GM12878 (cell line): ENCODE measurements at regions not wholly inside any gene's neighbourhood (a gene's known extent, or its start where the extent isn't known, plus 50 kb on each side); places are given as distances from the start of the nearest gene placed in this dataset.

Experiments used
- ATAC-seq: fragments of 200-7000 bp; cut with Tn5 transposase; 3 replicates; pipeline ENCODE4 v1.9.1; 2020; ENCODE audit warnings: mild to moderate bottlenecking, moderate library complexity
- BruUV-seq: library from RNA; stranded (reverse); fragments of 400-500 nt; replicated peaks from 2 replicates; lab custom pipeline; 2021; lab: Mats Ljungman, UMichigan
- CTCF ChIA-PET: fragments of 300-600 bp; sonication (Branson Sonifier 250); formaldehyde crosslinking; extraction: SDS; loops from one replicate; lab custom pipeline; 2021; ENCODE audit warnings: inconsistent platforms; lab: Yijun Ruan, JAX
- POLR2A ChIA-PET: fragments of 350-600 bp; formaldehyde crosslinking; extraction: SDS; loops from one replicate; lab custom pipeline; 2021; ENCODE audit warnings: inconsistent platforms; lab: Charles Lee
- RAD21 ChIA-PET: fragments of 300-600 bp; sonication (Branson Sonifier 250); formaldehyde crosslinking; loops from one replicate; lab custom pipeline; 2023; ENCODE audit warnings: antibody characterized with exemption; ENCODE audit not compliant: unreplicated experiment; lab: Charles Lee
- SMC1A ChIA-PET: fragments of 300-600 bp; sonication (Branson Sonifier 250); formaldehyde crosslinking; loops from one replicate; lab custom pipeline; 2023; ENCODE audit not compliant: unreplicated experiment, uncharacterized antibody; lab: Charles Lee
- DNase-seq: peaks from one replicate; pipeline ENCODE4 v3.0.0-alpha.2; 2011; ENCODE audit warnings: low read depth, low spot score
- FAIRE-seq: peaks from 3 replicates; lab custom pipeline; 2011; peaks lifted over from hg19 to GRCh38; lab: Jason Lieb, UNC
- H2AFZ ChIP-seq: 2 replicates; pipeline ENCODE4 v1.6.0; 2011; ENCODE audit warnings: low read depth, low read length, control low read depth; ENCODE audit not compliant: control insufficient read depth
- H3K27ac ChIP-seq: 2 replicates; pipeline ENCODE4 v1.5.1; 2011; ENCODE audit warnings: control low read depth; ENCODE audit not compliant: control insufficient read depth, insufficient read depth
- H3K27me3 ChIP-seq, 2 experiments: replicated peaks in 1 of 2; 2 replicates each; pipeline versions ENCODE4 v1.6.0 to v1.6.1; 2011; ENCODE audit warnings: low read length in 1 of 2; ENCODE audit not compliant: control insufficient read depth in 2 of 2, insufficient read depth in 2 of 2
- H3K36me3 ChIP-seq, 2 experiments: 2 replicates each; pipeline ENCODE4 v1.5.1; 2011; ENCODE audit warnings: low read length in 1 of 2; ENCODE audit not compliant: control insufficient read depth in 2 of 2, insufficient read depth in 2 of 2
- H3K4me1 ChIP-seq: 2 replicates; pipeline ENCODE4 v1.6.1; 2011; ENCODE audit warnings: mild to moderate bottlenecking, low read length, moderate library complexity, mixed read lengths; ENCODE audit not compliant: control insufficient read depth, insufficient read depth
- H3K4me2 ChIP-seq: 2 replicates; pipeline ENCODE4 v1.6.0; 2011; ENCODE audit warnings: control low read depth; ENCODE audit not compliant: control insufficient read depth, insufficient read depth
- H3K4me3 ChIP-seq: fragments of 200-600 bp; sonication (generic); 2 replicates; pipeline ENCODE4 v1.5.1; 2016
- H3K79me2 ChIP-seq: 2 replicates; pipeline ENCODE4 v1.6.0; 2011; ENCODE audit warnings: low read length; ENCODE audit not compliant: control insufficient read depth, insufficient read depth
- H3K9ac ChIP-seq: 2 replicates; pipeline ENCODE4 v1.8.0; 2011; ENCODE audit warnings: low read length, control low read depth, mixed read lengths; ENCODE audit not compliant: control insufficient read depth, insufficient read depth
- H3K9me3 ChIP-seq: replicated peaks from 3 replicates; pipeline ENCODE4 v1.5.1; 2011; ENCODE audit warnings: mild to moderate bottlenecking, low read length; ENCODE audit not compliant: control insufficient read depth, insufficient read depth
- H4K20me1 ChIP-seq: 2 replicates; pipeline ENCODE4 v1.6.0; 2011; ENCODE audit not compliant: control insufficient read depth, insufficient read depth
- ATF7 ChIP-seq: fragments of 450-650 bp; IDR thresholded peaks from 2 replicates; pipeline ENCODE4 v1.6.1; 2016; ENCODE audit warnings: low read depth, mild to moderate bottlenecking
- CHD4 ChIP-seq: fragments of 200-600 bp; sonication (generic); IDR thresholded peaks from 2 replicates; pipeline ENCODE4 v1.6.1; 2016; ENCODE audit warnings: mild to moderate bottlenecking
- EED ChIP-seq: sonication (generic); IDR thresholded peaks from 2 replicates; pipeline ENCODE4 v1.6.1; 2016; ENCODE audit warnings: antibody characterized with exemption, low read depth
- EP300 ChIP-seq, 2 experiments: fragments of 150-350 bp in 1 of 2; IDR thresholded peaks; 2 replicates each; pipeline ENCODE4 v1.6.1; 2011 to 2012; ENCODE audit warnings: low read depth in 2 of 2, low read length in 2 of 2, borderline replicate concordance in 1 of 2, improper control_type of control experiment in 1 of 2, inconsistent platforms in 1 of 2; ENCODE audit not compliant: control insufficient read depth in 1 of 2
- FOXM1 ChIP-seq: IDR thresholded peaks from 2 replicates; pipeline ENCODE4 v1.6.1; 2012; ENCODE audit warnings: low read depth, mild to moderate bottlenecking, inconsistent platforms, low read length, moderate library complexity
- GATAD2B ChIP-seq: fragments of 450-650 bp; conservative IDR thresholded peaks from 2 replicates; pipeline ENCODE4 v1.6.1; 2017; ENCODE audit warnings: low read depth, mild to moderate bottlenecking, moderate library complexity
- IKZF1 ChIP-seq: fragments of 450-650 bp; conservative IDR thresholded peaks from 2 replicates; pipeline ENCODE4 v1.6.1; 2017; ENCODE audit warnings: antibody characterized with exemption, mild to moderate bottlenecking
- JUND ChIP-seq: IDR thresholded peaks from 2 replicates; pipeline ENCODE4 v1.6.1; 2012; ENCODE audit warnings: low read depth, mild to moderate bottlenecking, low read length, improper control_type of control experiment, moderate library complexity
- MTA3 ChIP-seq: IDR thresholded peaks from 2 replicates; pipeline ENCODE4 v1.6.1; 2012; ENCODE audit warnings: low read length, inconsistent platforms, borderline replicate concordance
- PAX5 ChIP-seq: IDR thresholded peaks from 2 replicates; pipeline ENCODE4 v1.6.1; 2011; ENCODE audit warnings: low read depth, low read length, borderline replicate concordance
- PKNOX1 ChIP-seq: fragments of 450-650 bp; IDR thresholded peaks from 2 replicates; pipeline ENCODE4 v1.6.1; 2016; ENCODE audit warnings: mild to moderate bottlenecking
- POLR2A ChIP-seq: IDR thresholded peaks from 2 replicates; pipeline ENCODE4 v1.6.1; 2011; ENCODE audit warnings: low read depth, mild to moderate bottlenecking, low read length
- POU2F2 ChIP-seq: IDR thresholded peaks from 3 replicates; pipeline ENCODE4 v1.6.1; 2011; ENCODE audit warnings: low read depth, mild to moderate bottlenecking, low read length, borderline replicate concordance
- SMARCA5 ChIP-seq: fragments of 450-650 bp; IDR thresholded peaks from 2 replicates; pipeline ENCODE4 v1.6.1; 2017; ENCODE audit warnings: mild to moderate bottlenecking
- WGBS: methylation state at CpG from one replicate; pipeline ENCODE4 v1.1.6; 2016; ENCODE audit warnings: low lambda C conversion rate; ENCODE audit not compliant: insufficient replicate concordance, insufficient coverage; ENCODE audit errors: missing lambda C conversion rate; 5-methylcytosine and 5-hydroxymethylcytosine counted together
- in situ Hi-C: fragments of 300-500 bp; cut with MboI; formaldehyde crosslinking; loops from 9 replicates; pipeline ENCODE4 v1.14.3; 2018; ENCODE audit warnings: mixed read lengths
- intact Hi-C: fragments of 100-400 bp; cut with micrococcal nuclease; formaldehyde crosslinking; loops from one replicate; pipeline ENCODE4 v1.14.2; 2022; ENCODE audit not compliant: unreplicated experiment
- TF ChIP-seq, protein P1 (sequence below): fragments of 450-650 bp; IDR thresholded peaks from 2 replicates; pipeline ENCODE4 v1.6.1; 2017; ENCODE audit warnings: low read depth, mild to moderate bottlenecking, moderate library complexity

- intact Hi-C loops (no loop called here), in situ Hi-C loops (no loop called here)
- H3K9me3 ChIP-seq, result no peaks in the 10 kb centered on the region
- no TSS peak for BruUV-seq
- H3K4me1 ChIP-seq, result no peaks in the 10 kb centered on the region
- H4K20me1 ChIP-seq, result no peaks in the 10 kb centered on the region
- RAD21 ChIA-PET, result no interaction called here
- H3K27ac ChIP-seq, result no peak overlapping the region
- H3K4me3 ChIP-seq, result no peak overlapping the region
- H3K27me3 ChIP-seq, result no peaks in the 10 kb centered on the region
- CTCF ChIA-PET, result no interaction called here
- FAIRE-seq, result no peak
- no peak overlapping the region for H3K4me2 ChIP-seq
- no peak for TF ChIP-seq PAX5
- no peak for TF ChIP-seq ATF7
- TF ChIP-seq, protein P1, sequence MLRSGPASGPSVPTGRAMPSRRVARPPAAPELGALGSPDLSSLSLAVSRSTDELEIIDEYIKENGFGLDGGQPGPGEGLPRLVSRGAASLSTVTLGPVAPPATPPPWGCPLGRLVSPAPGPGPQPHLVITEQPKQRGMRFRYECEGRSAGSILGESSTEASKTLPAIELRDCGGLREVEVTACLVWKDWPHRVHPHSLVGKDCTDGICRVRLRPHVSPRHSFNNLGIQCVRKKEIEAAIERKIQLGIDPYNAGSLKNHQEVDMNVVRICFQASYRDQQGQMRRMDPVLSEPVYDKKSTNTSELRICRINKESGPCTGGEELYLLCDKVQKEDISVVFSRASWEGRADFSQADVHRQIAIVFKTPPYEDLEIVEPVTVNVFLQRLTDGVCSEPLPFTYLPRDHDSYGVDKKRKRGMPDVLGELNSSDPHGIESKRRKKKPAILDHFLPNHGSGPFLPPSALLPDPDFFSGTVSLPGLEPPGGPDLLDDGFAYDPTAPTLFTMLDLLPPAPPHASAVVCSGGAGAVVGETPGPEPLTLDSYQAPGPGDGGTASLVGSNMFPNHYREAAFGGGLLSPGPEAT, result no peak
- no peak for TF ChIP-seq CHD4
- no peak for TF ChIP-seq EED
- no peak for TF ChIP-seq SMARCA5
- no peak for TF ChIP-seq IKZF1
- TF ChIP-seq MTA3, result no peak
- no peak for TF ChIP-seq JUND
- TF ChIP-seq FOXM1, result no peak
- TF ChIP-seq PKNOX1, result no peak
- TF ChIP-seq GATAD2B, result no peak
- TF ChIP-seq POLR2A, result no peak
- no peak for TF ChIP-seq POU2F2
- TF ChIP-seq EP300 (IDR thresholded peaks at IDR 0.05; ENCODE audit: borderline replicate concordance in 1 of 2, control insufficient read depth in 1 of 2, low read depth in 2 of 2, low read length in 2 of 2), result no peak
- no peaks in the 10 kb centered on the region for H3K79me2 ChIP-seq
- no peak overlapping the region for H3K9ac ChIP-seq
- WGBS, result 20% methylated on average over 1 of the region's 1 CpG
- ATAC-seq, result no peak
- H3K36me3 ChIP-seq, result no peaks in the 10 kb centered on the region
- H2AFZ ChIP-seq, result no peak overlapping the region
- POLR2A ChIA-PET, result no interaction called here
- no peak for DNase-seq
- SMC1A ChIA-PET, result no interaction called here
These were observed 91.3 kb downstream of the SUCNR1 start for GRCh38 chr3:151964743-151965142.
